ENCODE measurements at regions not wholly inside any gene's neighbourhood (a gene's known extent, or its start where the extent isn't known, plus 50 kb on each side); places are given as distances from the start of the nearest gene placed in this dataset.

GRCh38 chr16:86045591-86045971, 146.6 kb downstream of the IRF8 start:
- WGBS, 5 donors, result 77 to 93% (median 87%) methylated on average over 8 of the region's 8 CpGs
- no peak for DNase-seq
- no peaks in the 10 kb centered on the region for H3K9me3 ChIP-seq
- H3K27ac ChIP-seq, result no peak overlapping the region
- H3K4me3 ChIP-seq, result no peak overlapping the region
- no peaks in the 10 kb centered on the region for H3K36me3 ChIP-seq
- H3K27me3 ChIP-seq, result peaks cover 0 to 51% (median 4%) of the 10 kb centered on the region in 3 donors
- intact Hi-C loops (cut with DNase I; ENCODE audit: low total_unique reads), result no loop called here
- TF ChIP-seq POLR2A (IDR thresholded peaks at IDR 0.05), result no peak
- TF ChIP-seq, protein P1, sequence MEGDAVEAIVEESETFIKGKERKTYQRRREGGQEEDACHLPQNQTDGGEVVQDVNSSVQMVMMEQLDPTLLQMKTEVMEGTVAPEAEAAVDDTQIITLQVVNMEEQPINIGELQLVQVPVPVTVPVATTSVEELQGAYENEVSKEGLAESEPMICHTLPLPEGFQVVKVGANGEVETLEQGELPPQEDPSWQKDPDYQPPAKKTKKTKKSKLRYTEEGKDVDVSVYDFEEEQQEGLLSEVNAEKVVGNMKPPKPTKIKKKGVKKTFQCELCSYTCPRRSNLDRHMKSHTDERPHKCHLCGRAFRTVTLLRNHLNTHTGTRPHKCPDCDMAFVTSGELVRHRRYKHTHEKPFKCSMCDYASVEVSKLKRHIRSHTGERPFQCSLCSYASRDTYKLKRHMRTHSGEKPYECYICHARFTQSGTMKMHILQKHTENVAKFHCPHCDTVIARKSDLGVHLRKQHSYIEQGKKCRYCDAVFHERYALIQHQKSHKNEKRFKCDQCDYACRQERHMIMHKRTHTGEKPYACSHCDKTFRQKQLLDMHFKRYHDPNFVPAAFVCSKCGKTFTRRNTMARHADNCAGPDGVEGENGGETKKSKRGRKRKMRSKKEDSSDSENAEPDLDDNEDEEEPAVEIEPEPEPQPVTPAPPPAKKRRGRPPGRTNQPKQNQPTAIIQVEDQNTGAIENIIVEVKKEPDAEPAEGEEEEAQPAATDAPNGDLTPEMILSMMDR (IDR thresholded peaks at IDR 0.05), result no peak
- TF ChIP-seq POLR2AphosphoS5 (IDR thresholded peaks at IDR 0.05), result no peak
- no peak for TF ChIP-seq EP300 (IDR thresholded peaks at IDR 0.05)
- peaks cover 0 to 6% (median 0%) of the 10 kb centered on the region in 4 donors for H3K4me1 ChIP-seq

- peaks cover 0 to 56% (median 4%) of the 10 kb centered on the region in 3 donors for H3K27me3 ChIP-seq
- DNase-seq, result no peak
- TF ChIP-seq POLR2A (IDR thresholded peaks at IDR 0.05), result no peak
- no peak for TF ChIP-seq EP300 (IDR thresholded peaks at IDR 0.05)
- TF ChIP-seq POLR2AphosphoS5 (IDR thresholded peaks at IDR 0.05), result no peak
- TF ChIP-seq, protein P1 (IDR thresholded peaks at IDR 0.05), result no peak
- intact Hi-C loops (cut with DNase I; ENCODE audit: low total_unique reads), result no loop called here
- H3K4me3 ChIP-seq, result no peak overlapping the region
- peaks cover 0 to 6% (median 0%) of the 10 kb centered on the region in 4 donors for H3K4me1 ChIP-seq
- H3K9me3 ChIP-seq, result no peaks in the 10 kb centered on the region
- H3K36me3 ChIP-seq, result no peaks in the 10 kb centered on the region
- WGBS, 5 donors, result 31 to 73% (median 48%) methylated on average over 5 to 6 of the region's 6 CpGs
- no peak overlapping the region for H3K27ac ChIP-seq
These were observed 147.1 kb downstream of the IRF8 start for GRCh38 chr16:86046026-86046425.

DNA sequence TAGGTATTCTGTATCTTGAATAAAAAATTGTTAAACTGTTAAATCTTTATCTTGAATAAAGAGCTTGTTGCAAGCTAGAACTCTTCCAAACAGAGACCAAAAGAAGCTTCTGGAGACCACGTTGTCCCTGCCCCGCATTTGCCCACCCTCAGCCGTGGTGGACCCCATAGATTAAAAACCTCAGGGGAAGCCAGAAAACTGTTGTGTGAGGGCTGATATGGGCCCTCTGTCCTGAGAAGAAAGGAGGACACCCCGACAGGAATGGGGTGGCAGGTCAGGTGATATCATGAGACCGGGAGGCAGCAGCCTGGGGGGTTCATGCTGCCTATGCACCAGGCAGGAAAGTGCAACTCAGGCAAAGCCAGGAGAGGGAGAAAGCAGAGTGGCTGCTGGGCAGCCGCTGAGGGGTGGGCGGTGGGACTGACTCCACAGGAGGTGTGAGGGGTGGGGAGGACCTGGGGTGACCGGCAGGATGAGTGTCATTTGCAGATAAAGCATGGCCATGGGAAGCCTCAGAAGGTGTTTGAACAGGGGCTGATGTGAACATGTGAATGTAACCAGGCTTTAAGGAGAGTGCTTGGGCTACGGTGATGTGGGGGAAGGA, 147.8 kb downstream of the IRF8 start:
- WGBS, 5 donors, result 57 to 68% (median 64%) methylated on average over 9 of the region's 9 CpGs
- no peak overlapping the region for H3K27ac ChIP-seq

GRCh38 chr16:86048221-86048620, 149.3 kb downstream of the IRF8 start:
- peaks cover 0 to 6% (median 0%) of the 10 kb centered on the region in 4 donors for H3K4me1 ChIP-seq
- H3K4me3 ChIP-seq, result no peak overlapping the region
- no peak overlapping the region for H3K27ac ChIP-seq
- H3K36me3 ChIP-seq, result no peaks in the 10 kb centered on the region
- 26 to 50% (median 39%) methylated on average over 7 to 11 of the region's 11 CpGs for WGBS, 5 donors
- intact Hi-C loops (cut with DNase I; ENCODE audit: low total_unique reads), result no loop called here
- TF ChIP-seq POLR2A (IDR thresholded peaks at IDR 0.05) (no peak), POLR2AphosphoS5 (IDR thresholded peaks at IDR 0.05) (no peak), EP300 (IDR thresholded peaks at IDR 0.05) (no peak)
- TF ChIP-seq, protein P1 (IDR thresholded peaks at IDR 0.05), result no peak
- H3K27me3 ChIP-seq, result peaks cover 0 to 61% (median 16%) of the 10 kb centered on the region in 3 donors
- DNase-seq, result no peak
- no peaks in the 10 kb centered on the region for H3K9me3 ChIP-seq

More for the DNA sequence above, 147.8 kb downstream of the IRF8 start:
- H3K4me1 ChIP-seq, result peaks cover 0 to 6% (median 0%) of the 10 kb centered on the region in 4 donors
- no peak overlapping the region for H3K4me3 ChIP-seq
- no peaks in the 10 kb centered on the region for H3K36me3 ChIP-seq
- no peak for DNase-seq
- intact Hi-C loops (cut with DNase I; ENCODE audit: low total_unique reads), result no loop called here
- no peaks in the 10 kb centered on the region for H3K9me3 ChIP-seq
- TF ChIP-seq, protein P1 (IDR thresholded peaks at IDR 0.05), result no peak
- no peak for TF ChIP-seq EP300 (IDR thresholded peaks at IDR 0.05)
- no peak for TF ChIP-seq POLR2A (IDR thresholded peaks at IDR 0.05)
- TF ChIP-seq POLR2AphosphoS5 (IDR thresholded peaks at IDR 0.05), result no peak
- H3K27me3 ChIP-seq, result peaks cover 0 to 62% (median 11%) of the 10 kb centered on the region in 3 donors
